Body of pancreas (tissue), 4 donors: ENCODE measurements at regions not wholly inside any gene's neighbourhood (a gene's known extent, or its start where the extent isn't known, plus 50 kb on each side); places are given as distances from the start of the nearest gene placed in this dataset.

Experiments used
- CTCF ChIP-seq, 7 experiments: fragments of 450-650 bp in 4 of 7; fragments of 200-600 bp in 3 of 7; sonication (generic) in 3 of 7; IDR thresholded peaks; one replicate each; pipeline ENCODE4 v1.5.1; 2016 to 2019; ENCODE audit warnings: antibody characterized with exemption in 7 of 7
- POLR2A ChIP-seq, 3 donors: fragments of 450-650 bp; IDR thresholded peaks; one replicate each; pipeline ENCODE4 v1.6.1; 2016; ENCODE audit warnings: antibody characterized with exemption in 3 of 3, mild to moderate bottlenecking in 2 of 3

- TF ChIP-seq CTCF (IDR thresholded peaks at IDR 0.05) (no peak), POLR2A (IDR thresholded peaks at IDR 0.05) (no peak)
Observed at GRCh38 chr5:3751846-3752245, 156.2 kb downstream of the IRX1 start.
